Kidney (tissue), 13 donors: ENCODE measurements at regions not wholly inside any gene's neighbourhood (a gene's known extent, or its start where the extent isn't known, plus 50 kb on each side); places are given as distances from the start of the nearest gene placed in this dataset.

Experiments
- DNase-seq, 5 donors: peaks; one replicate each; pipeline ENCODE4 v3.0.0-alpha.2; 2013 to 2020
- FAIRE-seq: peaks from 2 replicates; lab custom pipeline; 2012; peaks lifted over from hg19 to GRCh38; lab: Jason Lieb, UNC
- H3K27ac ChIP-seq, 2 donors: one replicate each; pipeline ENCODE4 v1.7.0; 2013; ENCODE audit warnings: low read depth in 2 of 2, low read length in 2 of 2, inconsistent platforms in 1 of 2
- H3K27me3 ChIP-seq: one replicate; pipeline ENCODE4 v1.7.1; 2013; ENCODE audit warnings: low read length, inconsistent platforms; ENCODE audit not compliant: control insufficient read depth, insufficient read depth
- H3K36me3 ChIP-seq, 3 donors: one replicate each; pipeline versions ENCODE4 v1.7.0 to v1.7.1; 2013; ENCODE audit warnings: low read length in 3 of 3, control low read depth in 1 of 3, inconsistent platforms in 1 of 3; ENCODE audit not compliant: insufficient read depth in 3 of 3, control insufficient read depth in 2 of 3
- H3K4me1 ChIP-seq, 3 donors: one replicate each; pipeline versions ENCODE4 v1.7.0 to v1.7.1; 2013; ENCODE audit warnings: low read length in 3 of 3, inconsistent platforms in 1 of 3, low read depth in 1 of 3; ENCODE audit not compliant: control insufficient read depth in 2 of 3, insufficient read depth in 2 of 3
- H3K4me3 ChIP-seq, 3 donors: one replicate each; pipeline versions ENCODE4 v1.7.0 to v1.8.1; 2013; ENCODE audit warnings: low read length in 3 of 3, control low read depth in 1 of 3, inconsistent platforms in 1 of 3
- H3K9ac ChIP-seq, 3 donors: one replicate each; pipeline versions ENCODE4 v1.7.0 to v1.7.1; 2013; ENCODE audit warnings: low read length in 3 of 3, control low read depth in 1 of 3, inconsistent platforms in 1 of 3
- H3K9me3 ChIP-seq, 3 donors: one replicate each; pipeline versions ENCODE4 v1.7.0 to v1.7.1; 2013; ENCODE audit warnings: low read length in 3 of 3, control low read depth in 1 of 3, inconsistent platforms in 1 of 3; ENCODE audit not compliant: control insufficient read depth in 2 of 3, insufficient read depth in 1 of 3
- intact Hi-C: fragments of 100-400 bp; cut with DNase I; formaldehyde crosslinking; loops from one replicate; pipeline ENCODE4 v1.11.1; 2022
- TF ChIP-seq, protein P1 (sequence below): IDR thresholded peaks from 3 replicates; pipeline ENCODE4 v1.5.1; 2012; ENCODE audit warnings: mild to moderate bottlenecking, moderate library complexity, borderline replicate concordance; ENCODE audit not compliant: insufficient read depth; ENCODE audit errors: extremely low read depth
- donor health status: control.
- donor health status: control.
- donor health status: control.
- donor health status: control.
- donor health status: control.
- donor health status: DM: yes; HTN: yes; CAD: no.
- donor health status: Normal renal cell carcinoma (clear cell type).

GRCh38 chr6:6386010-6386409, 65.5 kb upstream of the F13A1 start:
- TF ChIP-seq, protein P1, sequence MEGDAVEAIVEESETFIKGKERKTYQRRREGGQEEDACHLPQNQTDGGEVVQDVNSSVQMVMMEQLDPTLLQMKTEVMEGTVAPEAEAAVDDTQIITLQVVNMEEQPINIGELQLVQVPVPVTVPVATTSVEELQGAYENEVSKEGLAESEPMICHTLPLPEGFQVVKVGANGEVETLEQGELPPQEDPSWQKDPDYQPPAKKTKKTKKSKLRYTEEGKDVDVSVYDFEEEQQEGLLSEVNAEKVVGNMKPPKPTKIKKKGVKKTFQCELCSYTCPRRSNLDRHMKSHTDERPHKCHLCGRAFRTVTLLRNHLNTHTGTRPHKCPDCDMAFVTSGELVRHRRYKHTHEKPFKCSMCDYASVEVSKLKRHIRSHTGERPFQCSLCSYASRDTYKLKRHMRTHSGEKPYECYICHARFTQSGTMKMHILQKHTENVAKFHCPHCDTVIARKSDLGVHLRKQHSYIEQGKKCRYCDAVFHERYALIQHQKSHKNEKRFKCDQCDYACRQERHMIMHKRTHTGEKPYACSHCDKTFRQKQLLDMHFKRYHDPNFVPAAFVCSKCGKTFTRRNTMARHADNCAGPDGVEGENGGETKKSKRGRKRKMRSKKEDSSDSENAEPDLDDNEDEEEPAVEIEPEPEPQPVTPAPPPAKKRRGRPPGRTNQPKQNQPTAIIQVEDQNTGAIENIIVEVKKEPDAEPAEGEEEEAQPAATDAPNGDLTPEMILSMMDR, result no peak
- intact Hi-C loops, result no loop called here
- H3K9ac ChIP-seq, result no peak overlapping the region
- H3K4me3 ChIP-seq, result no peak overlapping the region
- no peak overlapping the region for H3K27ac ChIP-seq
- DNase-seq, result no peak
- no peaks in the 10 kb centered on the region for H3K9me3 ChIP-seq
- FAIRE-seq, result no peak
- H3K4me1 ChIP-seq, result peaks cover 0 to 5% (median 5%) of the 10 kb centered on the region in 3 donors
- H3K27me3 ChIP-seq, result no peaks in the 10 kb centered on the region
- no peaks in the 10 kb centered on the region for H3K36me3 ChIP-seq

GRCh38 chr6:6390849-6391602, 70.6 kb upstream of the F13A1 start:
- H3K36me3 ChIP-seq, result no peaks in the 10 kb centered on the region
- intact Hi-C loops, result no loop called here
- DNase-seq (peak in 1 of 5 donors; percentile 41), FAIRE-seq (no peak)
- no peak overlapping the region for H3K4me3 ChIP-seq
- H3K27me3 ChIP-seq, result no peaks in the 10 kb centered on the region
- TF ChIP-seq, protein P1, result no peak
- H3K4me1 ChIP-seq, result no peaks in the 10 kb centered on the region
- no peaks in the 10 kb centered on the region for H3K9me3 ChIP-seq
- no peak overlapping the region for H3K27ac ChIP-seq
- no peak overlapping the region for H3K9ac ChIP-seq

DNA sequence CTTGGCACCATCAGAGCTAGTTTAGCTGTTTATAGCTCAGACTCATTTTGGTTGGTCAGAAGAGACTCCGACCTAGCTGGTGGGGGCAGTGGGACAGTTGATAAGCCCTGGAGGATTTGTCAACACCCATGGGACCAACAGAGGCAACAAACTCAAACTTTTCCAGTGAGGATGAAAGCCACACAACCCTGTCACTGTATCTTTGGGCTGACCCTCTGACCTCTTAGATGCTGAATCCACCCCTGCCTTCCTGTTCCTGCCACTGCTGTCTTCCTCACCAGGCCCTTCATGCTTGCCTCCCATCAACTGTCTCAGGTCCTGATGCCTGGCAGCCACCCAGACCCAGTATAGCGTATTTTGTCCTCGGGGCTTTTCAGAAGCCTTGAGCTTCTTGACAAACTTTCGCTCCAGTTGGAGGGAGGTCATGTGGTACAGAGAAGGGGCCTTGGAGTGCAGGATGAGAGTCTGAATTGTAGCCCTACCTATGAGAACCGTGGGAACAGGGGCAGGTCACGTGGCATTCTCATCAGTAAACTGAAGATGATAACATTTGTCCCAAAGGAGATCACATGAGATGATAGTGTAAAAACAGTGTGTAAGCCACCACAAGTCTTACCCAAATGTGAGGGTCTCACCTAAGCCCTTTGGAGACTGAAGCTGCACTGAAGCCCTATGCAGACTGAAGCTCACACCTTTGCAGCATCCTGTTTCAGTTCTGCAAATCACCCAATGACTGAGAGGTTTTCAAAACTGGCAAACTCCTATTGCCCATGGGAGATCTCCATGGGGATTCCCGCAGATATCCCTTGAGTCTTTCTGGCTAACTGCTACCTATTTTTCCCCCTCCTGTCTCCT, 72.0 kb upstream of the F13A1 start:
- no peak overlapping the region for H3K9ac ChIP-seq
- DNase-seq (no peak), FAIRE-seq (no peak)
- TF ChIP-seq, protein P1, result no peak
- H3K27me3 ChIP-seq, result no peaks in the 10 kb centered on the region
- intact Hi-C loops, result no loop called here
- no peak overlapping the region for H3K4me3 ChIP-seq
- H3K27ac ChIP-seq, result no peak overlapping the region
- H3K4me1 ChIP-seq, result no peaks in the 10 kb centered on the region
- H3K9me3 ChIP-seq, result no peaks in the 10 kb centered on the region
- H3K36me3 ChIP-seq, result no peaks in the 10 kb centered on the region
